HepG2 (cell line): ENCODE measurements at regions not wholly inside any gene's neighbourhood (a gene's known extent, or its start where the extent isn't known, plus 50 kb on each side); places are given as distances from the start of the nearest gene placed in this dataset.

Experiments
- ATAC-seq: fragments of 200-7000 bp; cut with Tn5 transposase; 3 replicates; pipeline ENCODE4 v1.9.1; 2020; ENCODE audit warnings: mild to moderate bottlenecking, moderate library complexity
- BruUV-seq: library from RNA; stranded (reverse); fragments of 400-500 nt; replicated peaks from 2 replicates; lab custom pipeline; 2021; lab: Mats Ljungman, UMichigan
- CTCF ChIA-PET: fragments of 300-600 bp; formaldehyde crosslinking; extraction: SDS; loops from one replicate; lab custom pipeline; 2021; ENCODE audit warnings: low total read pairs, inconsistent platforms, low intra/inter-chr PET ratio; lab: Yijun Ruan, JAX
- POLR2A ChIA-PET: fragments of 350-600 bp; sonication (Branson Sonifier 250); formaldehyde crosslinking; loops from one replicate; lab custom pipeline; 2020; ENCODE audit warnings: antibody characterized with exemption, inconsistent platforms; lab: Yijun Ruan, JAX
- DNase-seq: peaks from one replicate; pipeline ENCODE4 v3.0.0-alpha.2; 2015; ENCODE audit warnings: low spot score
- FAIRE-seq: peaks from 3 replicates; lab custom pipeline; 2011; peaks lifted over from hg19 to GRCh38; lab: Jason Lieb, UNC
- H2AFZ ChIP-seq: one replicate; pipeline ENCODE4 v1.6.1; 2011; ENCODE audit warnings: low read length, inconsistent platforms
- H3K27ac ChIP-seq: fragments of 300-600 bp; 3 replicates; pipeline ENCODE4 v1.8.0; 2011; ENCODE audit warnings: mixed run types, mild to moderate bottlenecking, mixed read lengths, low read length, inconsistent platforms; ENCODE audit not compliant: insufficient read depth; ENCODE audit errors: extremely low read length
- H3K27me3 ChIP-seq, 2 experiments: fragments of 200-600 bp in 1 of 2; 2 replicates in 1 of 2; 3 replicates in 1 of 2; pipeline versions ENCODE4 v1.6.0 to v1.8.0; 2011; ENCODE audit warnings: low read length in 2 of 2, mild to moderate bottlenecking in 2 of 2, moderate library complexity in 2 of 2, inconsistent platforms in 1 of 2; ENCODE audit not compliant: insufficient read depth in 2 of 2, control insufficient read depth in 1 of 2
- H3K36me3 ChIP-seq, 2 experiments: fragments of 200-600 bp in 1 of 2; replicated peaks in 1 of 2; 2 replicates in 1 of 2; 3 replicates in 1 of 2; pipeline versions ENCODE4 v1.5.1 to v1.8.0; 2011; ENCODE audit warnings: low read length in 2 of 2, inconsistent platforms in 1 of 2; ENCODE audit not compliant: insufficient read depth in 2 of 2, control insufficient read depth in 1 of 2
- H3K4me1 ChIP-seq: 2 replicates; pipeline ENCODE4 v1.5.1; 2012; ENCODE audit warnings: low read length, inconsistent platforms; ENCODE audit not compliant: insufficient read depth
- H3K4me2 ChIP-seq: 2 replicates; pipeline ENCODE4 v1.6.0; 2011; ENCODE audit warnings: low read depth, low read length, inconsistent platforms
- H3K4me3 ChIP-seq, 3 experiments: fragments of 200-600 bp in 1 of 3; sonication (generic), shearing (Covaris generic) in 1 of 3; replicated peaks in 1 of 3; 2 replicates each; pipeline ENCODE4 v1.5.1; 2011 to 2016; ENCODE audit warnings: low read length in 3 of 3, inconsistent platforms in 2 of 3, low read depth in 2 of 3, mild to moderate bottlenecking in 2 of 3, control low read depth in 1 of 3, mixed read lengths in 1 of 3; ENCODE audit not compliant: insufficient read depth in 1 of 3
- H3K79me2 ChIP-seq: one replicate; pipeline ENCODE4 v1.6.1; 2011; ENCODE audit warnings: low read length, inconsistent platforms; ENCODE audit not compliant: insufficient read depth
- H3K9ac ChIP-seq: 2 replicates; pipeline ENCODE4 v1.6.0; 2011; ENCODE audit warnings: mild to moderate bottlenecking, low read depth, low read length, inconsistent platforms; ENCODE audit not compliant: insufficient read depth
- H3K9me3 ChIP-seq: 2 replicates; pipeline ENCODE4 v1.5.1; 2012; ENCODE audit warnings: mild to moderate bottlenecking, low read length
- H4K20me1 ChIP-seq: 2 replicates; pipeline ENCODE4 v1.6.0; 2011; ENCODE audit warnings: inconsistent platforms, mild to moderate bottlenecking, low read length, moderate library complexity; ENCODE audit not compliant: insufficient read depth
- FOXC1 ChIP-seq: sonication (generic); formaldehyde crosslinking; IDR thresholded peaks from 2 replicates; pipeline ENCODE4 v1.8.0; 2022; ENCODE audit warnings: mild to moderate bottlenecking, missing genetic modification reagents, borderline replicate concordance
- HNRNPLL ChIP-seq: fragments of 200-400 bp; formaldehyde crosslinking; IDR thresholded peaks from 2 replicates; pipeline ENCODE4 v1.6.1; 2017; ENCODE audit warnings: mild to moderate bottlenecking, low read depth, low read length; ENCODE audit not compliant: poor library complexity, severe bottlenecking
- MIXL1 ChIP-seq: IDR thresholded peaks from 2 replicates; pipeline ENCODE4 v1.6.1; 2016
- MTA3 ChIP-seq: sonication (generic); formaldehyde crosslinking; IDR thresholded peaks from 2 replicates; pipeline ENCODE4 v1.4.0; 2020; ENCODE audit warnings: missing genetic modification reagents
- MYPOP ChIP-seq: sonication (generic); formaldehyde crosslinking; IDR thresholded peaks from 2 replicates; pipeline ENCODE4 v1.8.1; 2023; ENCODE audit warnings: mild to moderate bottlenecking, moderate library complexity, missing genetic modification reagents
- NR1H2 ChIP-seq: sonication (generic); formaldehyde crosslinking; IDR thresholded peaks from 2 replicates; pipeline ENCODE4 v1.8.1; 2022; ENCODE audit warnings: low read depth, missing genetic modification reagents, borderline replicate concordance
- TFDP1 ChIP-seq: IDR thresholded peaks from 2 replicates; pipeline ENCODE4 v1.6.1; 2016; ENCODE audit warnings: missing compliant biosample characterization, missing genetic modification reagents, borderline replicate concordance
- TFDP2 ChIP-seq: sonication (generic); formaldehyde crosslinking; IDR thresholded peaks from 2 replicates; pipeline ENCODE4 v1.4.0; 2020; ENCODE audit warnings: missing genetic modification reagents
- TGIF2 ChIP-seq: IDR thresholded peaks from 2 replicates; pipeline ENCODE4 v1.6.1; 2016; ENCODE audit warnings: control low read depth, missing compliant biosample characterization
- ZNF10 ChIP-seq: sonication (generic); formaldehyde crosslinking; IDR thresholded peaks from 2 replicates; pipeline ENCODE4 v1.4.0; 2020; ENCODE audit warnings: mild to moderate bottlenecking, low read depth, missing genetic modification reagents, borderline replicate concordance
- ZNF556 ChIP-seq: sonication (generic); formaldehyde crosslinking; IDR thresholded peaks from 2 replicates; pipeline ENCODE4 v1.4.0; 2020; ENCODE audit warnings: mild to moderate bottlenecking, missing genetic modification reagents, borderline replicate concordance
- ZNF562 ChIP-seq: sonication (generic); formaldehyde crosslinking; IDR thresholded peaks from 2 replicates; pipeline ENCODE4 v1.8.0; 2022; ENCODE audit warnings: missing genetic modification reagents, borderline replicate concordance
- ZNF597 ChIP-seq: sonication (generic); formaldehyde crosslinking; IDR thresholded peaks from 2 replicates; pipeline ENCODE4 v1.5.0; 2020; ENCODE audit warnings: missing genetic modification reagents
- ZNF646 ChIP-seq: sonication (generic); formaldehyde crosslinking; IDR thresholded peaks from 2 replicates; pipeline ENCODE4 v1.9.0; 2021; ENCODE audit warnings: mild to moderate bottlenecking, missing genetic modification reagents
- ZNF775 ChIP-seq: sonication (generic); formaldehyde crosslinking; IDR thresholded peaks from 2 replicates; pipeline ENCODE4 v1.4.0; 2020; ENCODE audit warnings: missing genetic modification reagents, mild to moderate bottlenecking, moderate library complexity, borderline replicate concordance
- WGBS: methylation state at CpG from one replicate; pipeline ENCODE4 v1.1.6; 2017; ENCODE audit warnings: low lambda C conversion rate; 5-methylcytosine and 5-hydroxymethylcytosine counted together
- in situ Hi-C: cut with HindIII; loops from 2 replicates; pipeline ENCODE4 v1.10.0; 2017; ENCODE audit warnings: low pct_unique_long_range_greater_than_20kb; ENCODE audit not compliant: extremely low pct_ligation_motif_present
- intact Hi-C: fragments of 100-400 bp; cut with micrococcal nuclease; formaldehyde crosslinking; loops from one replicate; pipeline ENCODE4 v1.10.0; 2022; ENCODE audit not compliant: unreplicated experiment

- no TSS peak for BruUV-seq
- no peak overlapping the region for H3K9ac ChIP-seq
- H2AFZ ChIP-seq = no peak overlapping the region
- ChIA-PET POLR2A (no interaction called here), CTCF (no interaction called here)
- ATAC-seq = no peak
- no peak for DNase-seq
- no peaks in the 10 kb centered on the region for H3K36me3 ChIP-seq
- in situ Hi-C loops (no loop called here), intact Hi-C loops (no loop called here)
- no peak overlapping the region for H3K4me3 ChIP-seq
- no peaks in the 10 kb centered on the region for H3K79me2 ChIP-seq
- FAIRE-seq = no peak
- H3K9me3 ChIP-seq = no peaks in the 10 kb centered on the region
- no peaks in the 10 kb centered on the region for H3K4me1 ChIP-seq
- no peak overlapping the region for H3K4me2 ChIP-seq
- H3K27me3 ChIP-seq = peaks cover 2 to 14% of the 10 kb centered on the region in 2 experiments; a peak in 1 of 5 replicates
- H4K20me1 ChIP-seq = no peaks in the 10 kb centered on the region
- 0% methylated on average over 2 of the region's 7 CpGs for WGBS
- no peak overlapping the region for H3K27ac ChIP-seq
- TF ChIP-seq ZNF646 (CRISPR knock-in tag) (no peak), TFDP1 (CRISPR knock-in tag) (no peak), TFDP2 (CRISPR knock-in tag) (no peak), MIXL1 (CRISPR knock-in tag) (no peak), ZNF562 (no peak), MTA3 (no peak), NR1H2 (CRISPR knock-in tag) (no peak), FOXC1 (no peak), MYPOP (CRISPR knock-in tag) (no peak), ZNF775 (CRISPR knock-in tag) (no peak), ZNF556 (no peak), ZNF10 (CRISPR knock-in tag) (no peak), ZNF597 (CRISPR knock-in tag) (no peak), HNRNPLL (no peak), TGIF2 (CRISPR knock-in tag) (no peak)
Observed at GRCh38 chr10:131027256-131027655, 284.3 kb downstream of the TCERG1L start.
